DND-41 (cell line): ENCODE measurements at regions not wholly inside any gene's neighbourhood (a gene's known extent, or its start where the extent isn't known, plus 50 kb on each side); places are given as distances from the start of the nearest gene placed in this dataset.

ENCODE experiments used
- CTCF ChIP-seq: IDR thresholded peaks from 2 replicates; pipeline ENCODE4 v1.5.1; 2012; ENCODE audit warnings: borderline replicate concordance, low read length, moderate library complexity, mild to moderate bottlenecking; ENCODE audit not compliant: poor library complexity, severe bottlenecking; ENCODE audit errors: extremely low read depth
- EZH2 ChIP-seq: IDR thresholded peaks from 3 replicates; pipeline ENCODE4 v1.6.1; 2012; ENCODE audit warnings: borderline replicate concordance, low read depth, mild to moderate bottlenecking, moderate library complexity, low read length, inconsistent platforms; ENCODE audit not compliant: severe bottlenecking

GRCh38 chr13:90721937-90722336 lies 625.5 kb upstream of the MIR17HG start:
- TF ChIP-seq CTCF, result no peak
- TF ChIP-seq EZH2, result no peak
